ENCODE measurements at regions not wholly inside any gene's neighbourhood (a gene's known extent, or its start where the extent isn't known, plus 50 kb on each side); places are given as distances from the start of the nearest gene placed in this dataset.

- DNase-seq = no peak
These were observed 465.6 kb downstream of the HDGFL1 start for GRCh38 chr6:23034926-23035325.

- DNase-seq = no peak
These were observed 467.1 kb downstream of the HDGFL1 start for GRCh38 chr6:23036406-23036983.

GRCh38 chr6:23040899-23041298, 471.5 kb downstream of the HDGFL1 start:
- no peak for DNase-seq

- DNase-seq = no peak
These were observed 475.9 kb downstream of the HDGFL1 start for GRCh38 chr6:23045280-23045679.

- DNase-seq = no peak
These were observed 486.2 kb downstream of the HDGFL1 start for GRCh38 chr6:23055523-23055922.

- DNase-seq = no peak
These were observed 504.5 kb downstream of the HDGFL1 start for GRCh38 chr6:23073821-23074220.

- peak; percentile 59 for DNase-seq
These were observed 508.4 kb downstream of the HDGFL1 start for GRCh38 chr6:23077772-23078171.

GRCh38 chr6:23081701-23082100, 512.3 kb downstream of the HDGFL1 start:
- peak; percentile 9 for DNase-seq

- DNase-seq = no peak
These were observed 516.7 kb downstream of the HDGFL1 start for GRCh38 chr6:23086100-23086499.

GRCh38 chr6:23087471-23087870, 518.1 kb downstream of the HDGFL1 start:
- DNase-seq = no peak

GRCh38 chr6:23088761-23089160, 519.4 kb downstream of the HDGFL1 start:
- no peak for DNase-seq

GRCh38 chr6:23089981-23090380, 520.6 kb downstream of the HDGFL1 start:
- no peak for DNase-seq

GRCh38 chr6:23091795-23092194, 522.4 kb downstream of the HDGFL1 start:
- no peak for DNase-seq

- no peak for DNase-seq
These were observed 527.5 kb downstream of the HDGFL1 start for GRCh38 chr6:23096876-23097275.

GRCh38 chr6:23097566-23097965, 528.2 kb downstream of the HDGFL1 start:
- no peak for DNase-seq

GRCh38 chr6:23106951-23107350, 537.6 kb downstream of the HDGFL1 start:
- no peak for DNase-seq

- no peak for DNase-seq
These were observed 542.6 kb downstream of the HDGFL1 start for GRCh38 chr6:23111984-23112383.

- no peak for DNase-seq
These were observed 545.6 kb downstream of the HDGFL1 start for GRCh38 chr6:23114812-23115504.

GRCh38 chr6:23137611-23138010, 568.2 kb downstream of the HDGFL1 start:
- no peak for DNase-seq

GRCh38 chr6:23140871-23141270, 571.5 kb downstream of the HDGFL1 start:
- DNase-seq = no peak

GRCh38 chr6:23145781-23146180, 576.4 kb downstream of the HDGFL1 start:
- no peak for DNase-seq

GRCh38 chr6:23154159-23154558, 584.8 kb downstream of the HDGFL1 start:
- DNase-seq = no peak

GRCh38 chr6:23170049-23170448, 600.7 kb downstream of the HDGFL1 start:
- no peak for DNase-seq

- DNase-seq = peak; percentile 46
These were observed 603.9 kb downstream of the HDGFL1 start for GRCh38 chr6:23173234-23173633.

GRCh38 chr6:23174781-23175361, 605.5 kb downstream of the HDGFL1 start:
- no peak for DNase-seq

All from hematopoietic multipotent progenitor cell treated with erythropoietin and hydrocortisone succinate and interleukin-3 and kit ligand, for 4 days (in vitro differentiated cells).